GM04503 (cell line): ENCODE measurements at regions not wholly inside any gene's neighbourhood (a gene's known extent, or its start where the extent isn't known, plus 50 kb on each side); places are given as distances from the start of the nearest gene placed in this dataset.
"Not testable (repeated sequence)": the region's sequence is repeated elsewhere in the genome, so short reads cannot be mapped to it uniquely, and the experiment has no call there.

ENCODE experiments used
- DNase-seq: peaks from one replicate; pipeline ENCODE4 v3.0.0-alpha.2; 2012; ENCODE audit warnings: low read depth

DNA sequence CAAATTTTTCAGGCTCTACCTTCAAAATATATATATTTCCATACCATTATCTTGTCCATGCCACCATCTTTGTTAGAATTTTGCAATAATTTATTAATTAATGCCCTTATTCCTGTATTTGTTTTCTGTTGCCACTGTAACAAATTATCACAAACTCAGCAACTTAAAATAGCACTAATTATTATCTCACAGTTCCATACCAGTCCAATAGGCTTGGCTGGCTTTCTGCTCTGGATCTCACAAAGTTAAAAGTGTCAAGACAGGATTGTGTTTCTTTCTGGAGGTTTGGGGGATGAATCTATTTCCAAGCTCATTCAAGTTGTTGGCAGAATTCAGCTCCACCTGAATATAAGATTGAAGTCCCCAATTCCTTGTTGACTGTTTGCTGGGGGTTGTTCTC, 58.6 kb upstream of the SLC38A4 start:
- no peak for DNase-seq

- peak; percentile 96 for DNase-seq
These were observed 60.8 kb upstream of the SLC38A4 start for GRCh38 chr12:46886541-46887041.

- DNase-seq, result peak; percentile 51
These were observed 62.1 kb upstream of the SLC38A4 start for GRCh38 chr12:46887870-46888269.

GRCh38 chr12:46888568-46888967, 62.8 kb upstream of the SLC38A4 start:
- no peak for DNase-seq

DNA sequence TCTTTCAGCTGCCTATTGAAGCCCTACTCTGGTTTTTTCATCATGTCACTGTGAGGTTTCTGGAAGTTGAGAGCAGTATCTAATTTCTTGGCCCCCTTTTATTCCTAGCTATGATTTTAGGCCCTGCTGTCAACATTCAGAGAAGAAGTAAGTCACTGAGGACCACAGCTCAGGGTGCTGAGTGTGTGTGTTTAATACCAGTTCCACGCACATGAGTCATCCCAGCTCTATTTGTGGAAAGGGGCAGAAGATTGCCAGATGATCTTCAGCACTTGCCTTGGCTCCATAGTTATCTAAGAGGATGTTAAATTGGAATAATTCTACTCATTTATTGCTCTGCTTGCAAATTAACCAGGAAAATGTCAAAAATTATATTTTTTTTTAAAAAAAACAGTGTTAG, 65.5 kb upstream of the SLC38A4 start:
- no peak for DNase-seq

DNA sequence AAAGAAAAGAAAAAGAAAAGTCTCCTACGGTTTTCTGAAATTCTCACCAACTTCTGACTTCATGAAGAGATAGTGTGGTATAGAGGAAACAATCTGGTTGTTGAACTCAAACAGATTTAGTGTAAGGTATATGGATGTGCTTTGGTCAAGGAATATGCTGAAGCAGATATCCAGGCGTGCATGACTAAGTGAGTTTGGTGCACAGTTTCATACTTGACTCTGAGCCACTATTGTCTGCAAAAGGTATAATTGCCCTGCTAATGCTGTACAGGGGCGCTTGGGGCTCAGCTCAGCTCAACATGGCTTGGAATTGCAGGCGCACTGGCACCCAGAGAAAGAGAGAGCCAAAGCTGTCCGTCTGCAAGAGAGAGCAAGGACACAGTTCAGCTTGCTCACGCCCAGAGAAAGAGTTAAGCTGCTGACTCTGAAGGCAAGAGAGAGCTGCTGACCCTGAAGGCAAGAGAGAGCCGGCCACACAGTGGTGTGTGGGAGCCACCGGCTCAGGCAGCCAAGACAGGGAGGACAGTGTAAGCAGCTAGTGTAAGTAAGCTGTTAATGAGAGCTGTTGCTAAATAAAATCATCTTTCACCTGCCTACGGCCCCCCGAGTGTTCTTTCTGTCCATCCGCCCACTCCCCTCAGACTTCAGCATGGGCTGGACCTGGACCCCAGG, 66.4 kb upstream of the SLC38A4 start:
- DNase-seq, result no peak

DNA sequence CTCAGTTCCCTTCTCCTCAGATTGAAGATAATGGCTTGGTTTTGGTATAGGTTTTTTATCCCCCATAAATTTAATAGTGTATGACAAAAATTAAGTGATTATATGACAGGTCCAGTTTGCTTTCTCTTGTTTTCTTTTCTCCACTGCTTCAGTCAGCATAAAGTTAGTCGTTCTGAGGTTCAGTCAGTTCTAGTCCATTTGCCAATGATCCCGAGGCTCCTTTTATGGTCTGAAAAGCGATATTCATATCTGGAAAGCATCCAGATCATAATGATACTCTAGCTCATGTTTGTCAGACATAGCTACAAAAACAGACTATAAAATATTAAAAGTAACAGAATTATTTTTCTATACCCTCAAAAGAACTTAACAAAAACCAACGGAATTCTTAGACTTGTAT, 67.1 kb upstream of the SLC38A4 start:
- DNase-seq, result no peak

DNA sequence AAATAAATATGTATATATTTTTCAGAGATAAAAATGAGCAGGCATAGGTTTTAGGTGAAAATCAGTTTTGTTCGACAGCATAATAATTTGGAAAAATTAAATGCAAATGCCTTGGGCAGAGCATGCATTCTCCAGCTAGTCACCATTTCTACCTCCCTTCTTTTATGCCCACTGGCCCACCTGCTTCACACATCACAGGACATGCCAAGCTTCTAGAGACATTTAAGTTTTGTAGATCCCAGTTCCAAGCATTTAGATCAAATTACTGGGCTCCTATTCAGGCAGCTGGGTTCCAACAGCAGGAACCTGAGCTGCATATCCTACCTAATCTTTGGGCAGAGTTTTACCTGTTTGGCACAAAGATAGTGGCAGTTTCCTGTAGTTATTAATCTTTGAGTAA, 67.6 kb upstream of the SLC38A4 start:
- DNase-seq, result no peak

DNA sequence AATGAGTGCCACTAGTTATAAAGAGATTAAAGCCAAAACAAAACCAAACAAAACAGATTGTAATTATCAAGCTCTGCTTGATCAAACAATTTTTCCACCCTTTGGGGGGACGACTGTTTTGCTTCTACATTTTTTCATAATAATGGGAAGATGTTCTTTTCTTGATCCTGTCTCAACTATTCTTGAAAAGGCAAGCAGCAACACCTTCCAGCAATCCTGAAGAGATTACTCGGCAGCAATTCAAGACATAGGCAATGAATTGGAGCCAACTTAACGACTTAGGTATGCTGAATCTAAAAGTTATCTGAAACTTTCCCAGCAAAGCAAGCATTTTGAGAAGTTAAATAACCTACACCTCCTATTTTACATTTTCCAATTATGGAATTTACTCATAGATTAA, 69.9 kb upstream of the SLC38A4 start:
- DNase-seq, result no peak

GRCh38 chr12:46896680-46897079, 70.9 kb upstream of the SLC38A4 start:
- DNase-seq, result no peak

- DNase-seq, result no peak
These were observed 72.5 kb upstream of the SLC38A4 start for GRCh38 chr12:46898152-46898931.

- DNase-seq, result no peak
These were observed 73.2 kb upstream of the SLC38A4 start for GRCh38 chr12:46898989-46899388.

GRCh38 chr12:46900734-46901463, 75.1 kb upstream of the SLC38A4 start:
- DNase-seq, result no peak

- no peak for DNase-seq
These were observed 75.8 kb upstream of the SLC38A4 start for GRCh38 chr12:46901464-46902205.

GRCh38 chr12:46903058-46903457, 77.3 kb upstream of the SLC38A4 start:
- no peak for DNase-seq

DNA sequence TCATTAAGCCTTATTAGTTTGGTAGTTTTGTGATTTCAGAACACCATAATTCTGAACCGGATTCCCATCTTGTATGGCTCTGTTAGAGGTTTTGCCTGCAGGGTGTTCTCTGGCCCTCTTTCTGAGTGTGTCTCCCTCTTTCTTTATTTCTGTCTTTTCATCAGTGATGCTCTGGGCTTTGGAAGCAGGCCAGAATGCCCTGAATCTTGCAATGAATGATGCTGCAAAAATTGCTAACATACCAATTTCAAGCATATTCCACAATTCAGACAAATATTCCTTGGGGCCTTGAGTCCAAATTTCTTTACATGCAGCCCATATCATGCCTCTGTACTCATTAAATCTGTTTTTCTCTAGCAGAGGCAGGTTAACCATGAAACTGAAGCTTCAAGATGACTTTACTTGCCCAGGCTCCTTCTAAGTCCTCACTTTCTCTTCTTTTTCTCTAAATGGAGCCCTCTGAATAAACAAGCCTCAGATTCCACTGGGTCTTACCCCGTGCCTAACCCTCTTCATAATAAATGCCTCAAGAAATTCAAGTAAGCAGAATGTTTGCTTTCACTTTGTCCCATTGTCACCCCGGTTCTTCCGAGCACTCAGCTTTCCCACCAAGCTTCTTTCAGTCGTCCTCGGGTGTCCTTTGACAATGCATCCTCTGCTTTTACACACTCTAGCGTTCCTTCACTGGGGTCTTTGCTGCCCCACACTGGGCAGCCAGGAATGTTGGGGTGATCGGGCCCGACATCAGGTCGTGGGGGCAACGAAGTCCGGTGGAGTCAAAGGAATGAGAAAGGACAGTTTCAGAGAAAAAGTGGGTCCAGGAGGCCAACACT, 78.8 kb upstream of the SLC38A4 start:
- no peak for DNase-seq

- not testable (repeated sequence) for DNase-seq
These were observed 79.4 kb upstream of the SLC38A4 start for GRCh38 chr12:46905239-46905627.

- no peak for DNase-seq
These were observed 82.0 kb upstream of the SLC38A4 start for GRCh38 chr12:46907791-46908190.

GRCh38 chr12:46908236-46908935, 82.6 kb upstream of the SLC38A4 start:
- no peak for DNase-seq

DNA sequence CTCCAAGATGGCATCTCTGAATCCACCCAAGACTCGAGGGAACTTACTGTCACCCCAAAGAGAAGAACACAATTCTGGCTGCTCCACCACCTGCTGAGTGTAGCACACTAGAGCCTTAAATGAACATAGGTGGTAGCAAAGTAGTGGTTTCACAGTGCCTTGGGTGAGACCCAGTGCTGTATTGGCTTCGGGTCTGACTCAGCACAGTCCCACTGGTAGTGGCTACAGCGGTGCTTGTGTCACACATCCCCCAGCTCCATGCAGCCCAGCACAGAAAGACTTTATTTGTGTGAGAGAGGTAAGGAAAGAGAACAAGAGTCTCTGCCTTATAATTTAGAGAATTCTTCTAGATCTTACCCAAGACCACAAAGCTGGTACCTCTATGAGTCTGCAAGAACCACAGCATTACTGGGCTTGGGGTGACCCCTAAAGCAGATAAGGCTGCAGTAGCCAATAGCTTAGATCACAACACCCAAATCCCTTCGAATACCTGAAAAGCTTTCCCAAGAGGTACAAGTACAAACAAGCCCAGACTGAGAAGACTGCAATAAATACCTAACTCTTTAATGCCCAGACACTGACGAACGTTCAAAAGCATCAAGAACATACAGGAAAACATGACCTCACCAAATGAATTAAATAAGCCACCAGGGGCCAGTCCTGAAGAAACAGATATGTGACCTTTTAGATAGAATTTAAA, 83.3 kb upstream of the SLC38A4 start:
- DNase-seq, result no peak
